Panc1 (cell line): ENCODE measurements at regions not wholly inside any gene's neighbourhood (a gene's known extent, or its start where the extent isn't known, plus 50 kb on each side); places are given as distances from the start of the nearest gene placed in this dataset.

Source experiments
- POLR2AphosphoS5 ChIP-seq: IDR thresholded peaks from 2 replicates; pipeline ENCODE4 v1.6.1; 2012; ENCODE audit warnings: mild to moderate bottlenecking, low read depth, low read length, moderate library complexity
- TCF7L2 ChIP-seq: IDR thresholded peaks from 2 replicates; pipeline ENCODE4 v1.6.1; 2011; ENCODE audit warnings: mild to moderate bottlenecking, low read depth, low read length, inconsistent platforms
- TF ChIP-seq, protein P1 (sequence below): fragments of 450-650 bp; IDR thresholded peaks from 2 replicates; pipeline ENCODE4 v1.5.1; 2017; ENCODE audit warnings: mild to moderate bottlenecking

DNA sequence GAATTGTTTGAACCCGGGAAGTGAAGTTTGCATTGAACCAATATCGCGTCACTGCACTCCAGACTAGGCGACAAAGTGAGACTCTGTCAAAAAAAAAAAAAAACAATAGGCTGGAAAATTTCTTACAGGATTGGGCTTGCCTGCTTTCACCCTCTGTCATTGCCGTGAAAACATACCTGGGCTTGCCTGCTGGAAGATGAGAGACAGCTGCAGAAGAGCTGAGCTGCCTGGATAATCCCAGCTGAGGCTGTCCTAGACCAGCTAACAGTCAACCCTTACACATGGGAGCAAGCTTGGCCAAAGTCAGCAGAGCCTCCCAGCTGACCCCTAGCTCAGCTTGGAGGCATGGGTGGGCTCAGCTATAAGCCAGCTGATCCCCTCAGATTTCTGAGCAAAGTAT lies 306.2 kb downstream of the CCSER2 start:
- TF ChIP-seq POLR2AphosphoS5 (no peak), TCF7L2 (no peak)
- TF ChIP-seq, protein P1, sequence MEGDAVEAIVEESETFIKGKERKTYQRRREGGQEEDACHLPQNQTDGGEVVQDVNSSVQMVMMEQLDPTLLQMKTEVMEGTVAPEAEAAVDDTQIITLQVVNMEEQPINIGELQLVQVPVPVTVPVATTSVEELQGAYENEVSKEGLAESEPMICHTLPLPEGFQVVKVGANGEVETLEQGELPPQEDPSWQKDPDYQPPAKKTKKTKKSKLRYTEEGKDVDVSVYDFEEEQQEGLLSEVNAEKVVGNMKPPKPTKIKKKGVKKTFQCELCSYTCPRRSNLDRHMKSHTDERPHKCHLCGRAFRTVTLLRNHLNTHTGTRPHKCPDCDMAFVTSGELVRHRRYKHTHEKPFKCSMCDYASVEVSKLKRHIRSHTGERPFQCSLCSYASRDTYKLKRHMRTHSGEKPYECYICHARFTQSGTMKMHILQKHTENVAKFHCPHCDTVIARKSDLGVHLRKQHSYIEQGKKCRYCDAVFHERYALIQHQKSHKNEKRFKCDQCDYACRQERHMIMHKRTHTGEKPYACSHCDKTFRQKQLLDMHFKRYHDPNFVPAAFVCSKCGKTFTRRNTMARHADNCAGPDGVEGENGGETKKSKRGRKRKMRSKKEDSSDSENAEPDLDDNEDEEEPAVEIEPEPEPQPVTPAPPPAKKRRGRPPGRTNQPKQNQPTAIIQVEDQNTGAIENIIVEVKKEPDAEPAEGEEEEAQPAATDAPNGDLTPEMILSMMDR = no peak
